ENCODE measurements at regions not wholly inside any gene's neighbourhood (a gene's known extent, or its start where the extent isn't known, plus 50 kb on each side); places are given as distances from the start of the nearest gene placed in this dataset.
"Not testable (repeated sequence)": the region's sequence is repeated elsewhere in the genome, so short reads cannot be mapped to it uniquely, and the experiment has no call there.

GRCh38 chr4:62627141-62627540 lies 1427.0 kb downstream of the ADGRL3 start:
- no peak overlapping the region for H3K4me3 ChIP-seq (ENCODE audit: low read depth, low read length)
- TF ChIP-seq CTCF (IDR thresholded peaks at IDR 0.05; ENCODE audit: control insufficient read depth, extremely low read depth, insufficient read depth), result no peak
- DNase-seq (ENCODE audit: low read depth), result no peak

- no peak for TF ChIP-seq CTCF (IDR thresholded peaks at IDR 0.05; ENCODE audit: control insufficient read depth, extremely low read depth, insufficient read depth)
- no peak overlapping the region for H3K4me3 ChIP-seq (ENCODE audit: low read depth, low read length)
- no peak for DNase-seq (ENCODE audit: low read depth)
Observed at GRCh38 chr4:62622089-62622488, 1422.0 kb downstream of the ADGRL3 start.

- H3K4me3 ChIP-seq (ENCODE audit: low read depth, low read length), result no peak overlapping the region
- TF ChIP-seq CTCF (IDR thresholded peaks at IDR 0.05; ENCODE audit: control insufficient read depth, extremely low read depth, insufficient read depth), result no peak
- DNase-seq (ENCODE audit: low read depth), result peak; percentile 7
Observed at GRCh38 chr4:62619971-62620370, 1419.8 kb downstream of the ADGRL3 start.

- DNase-seq (ENCODE audit: low read depth), result no peak
- TF ChIP-seq CTCF (IDR thresholded peaks at IDR 0.05; ENCODE audit: control insufficient read depth, extremely low read depth, insufficient read depth), result no peak
- H3K4me3 ChIP-seq (ENCODE audit: low read depth, low read length), result no peak overlapping the region
Observed at GRCh38 chr4:62618042-62618441, 1417.9 kb downstream of the ADGRL3 start.

GRCh38 chr4:62601737-62602136 lies 1401.6 kb downstream of the ADGRL3 start:
- DNase-seq (ENCODE audit: low read depth), result no peak
- H3K4me3 ChIP-seq (ENCODE audit: low read depth, low read length), result no peak overlapping the region
- no peak for TF ChIP-seq CTCF (IDR thresholded peaks at IDR 0.05; ENCODE audit: control insufficient read depth, extremely low read depth, insufficient read depth)

- TF ChIP-seq CTCF (IDR thresholded peaks at IDR 0.05; ENCODE audit: control insufficient read depth, extremely low read depth, insufficient read depth), result peak; percentile 71
- DNase-seq (ENCODE audit: low read depth); H3K4me3 ChIP-seq (ENCODE audit: low read depth, low read length): not testable (repeated sequence)
Observed at GRCh38 chr4:62595265-62595664, 1395.1 kb downstream of the ADGRL3 start.

GRCh38 chr4:62591756-62592155 lies 1391.6 kb downstream of the ADGRL3 start:
- no peak for DNase-seq (ENCODE audit: low read depth)
- no peak for TF ChIP-seq CTCF (IDR thresholded peaks at IDR 0.05; ENCODE audit: control insufficient read depth, extremely low read depth, insufficient read depth)
- H3K4me3 ChIP-seq (ENCODE audit: low read depth, low read length), result no peak overlapping the region
